AG08395 (cell line): ENCODE measurements at regions not wholly inside any gene's neighbourhood (a gene's known extent, or its start where the extent isn't known, plus 50 kb on each side); places are given as distances from the start of the nearest gene placed in this dataset.

ENCODE experiments used
- DNase-seq: peaks from one replicate; pipeline ENCODE4 v3.0.0; 2012; ENCODE audit warnings: mixed read lengths, low spot score

DNA sequence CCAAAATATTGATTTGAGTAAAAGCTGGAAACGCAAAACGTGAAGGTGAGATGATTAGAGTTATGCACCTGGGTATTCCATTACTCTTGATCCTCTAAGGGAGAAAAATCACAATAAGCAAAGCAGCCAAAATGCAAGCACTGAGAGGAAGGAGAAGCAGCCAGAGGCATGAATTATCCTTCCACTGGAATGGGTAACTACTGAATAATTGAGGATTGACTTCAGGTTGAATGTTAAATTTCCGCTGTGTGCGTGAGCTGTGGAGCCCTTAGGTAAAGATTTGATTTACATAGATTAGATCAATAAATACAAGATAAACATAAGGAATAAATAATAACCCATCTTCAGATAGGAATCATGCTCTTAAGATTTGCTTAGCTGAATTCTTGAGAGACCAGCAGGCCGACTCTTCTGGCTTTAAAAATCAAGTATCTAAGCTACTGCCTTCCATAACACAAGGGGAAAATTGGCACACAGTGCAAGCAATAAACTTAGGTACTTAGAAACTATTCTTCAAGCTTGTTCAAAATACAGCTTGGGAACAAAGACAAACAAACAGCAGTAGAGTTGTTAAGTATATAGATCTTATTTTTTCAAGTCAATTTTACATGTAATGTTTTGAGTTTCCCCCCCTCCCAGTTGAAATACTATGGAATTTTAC is 1459.5 kb downstream of the ZPLD1 start:
- no peak for DNase-seq

DNA sequence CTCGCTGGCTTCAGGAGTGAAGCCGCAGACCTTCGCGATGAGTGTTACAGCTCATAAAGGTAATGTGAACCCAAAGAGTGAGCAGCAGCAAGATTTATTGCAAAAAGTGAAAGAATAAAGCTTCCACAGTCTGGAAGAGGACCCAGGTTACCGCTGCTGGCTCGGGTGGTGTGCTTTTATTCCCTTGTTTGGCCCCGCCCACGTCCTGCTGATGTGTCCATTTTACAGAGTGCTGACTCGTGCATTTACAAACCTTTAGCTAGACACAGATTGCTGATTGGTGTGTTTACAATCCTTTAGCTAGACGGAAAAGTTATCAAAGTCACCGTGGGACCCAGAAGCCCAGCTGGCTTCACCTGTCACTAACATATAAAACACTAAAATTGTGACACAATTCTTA is 1464.5 kb downstream of the ZPLD1 start:
- no peak for DNase-seq

DNA sequence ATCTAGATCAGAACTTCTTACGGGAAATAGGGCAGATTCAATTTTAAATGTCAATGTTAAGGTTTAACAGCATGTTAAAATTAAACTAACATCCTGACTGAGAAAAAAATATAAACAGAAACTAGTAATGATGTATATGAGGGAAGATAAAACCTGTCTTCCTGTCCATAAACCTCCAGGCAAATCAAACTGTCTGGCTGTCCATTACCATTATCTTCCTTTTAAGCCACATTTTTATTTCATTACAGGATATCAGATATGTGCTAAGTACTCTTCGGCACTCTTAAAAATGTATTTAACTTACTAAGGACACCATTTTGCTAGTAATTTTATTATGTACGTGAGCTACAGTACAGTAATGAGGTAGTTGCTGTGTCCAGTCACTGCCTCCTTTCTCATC is 1461.7 kb upstream of the ALCAM start:
- DNase-seq = no peak

- no peak for DNase-seq
Measured at GRCh38 chr3:103906304-103906703, 1460.4 kb upstream of the ALCAM start.

DNA sequence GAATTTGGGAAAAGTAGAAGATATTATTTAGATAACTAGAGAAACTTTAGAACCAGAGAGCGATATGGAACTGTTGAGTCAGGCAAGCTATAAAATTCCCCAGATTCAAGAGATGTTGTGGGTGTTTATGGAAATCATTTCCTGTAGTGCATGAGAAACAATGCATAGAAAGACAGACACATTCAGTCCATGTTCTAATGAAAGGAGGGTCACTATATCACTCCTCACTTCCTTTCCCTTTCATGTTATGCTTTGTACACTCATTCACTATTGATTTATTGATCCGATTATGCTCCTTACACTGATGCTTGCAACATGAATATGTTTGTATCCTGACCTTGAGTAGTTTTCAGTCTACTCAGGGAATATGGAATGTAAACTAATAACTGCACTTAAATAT is 1459.9 kb upstream of the ALCAM start:
- no peak for DNase-seq

DNA sequence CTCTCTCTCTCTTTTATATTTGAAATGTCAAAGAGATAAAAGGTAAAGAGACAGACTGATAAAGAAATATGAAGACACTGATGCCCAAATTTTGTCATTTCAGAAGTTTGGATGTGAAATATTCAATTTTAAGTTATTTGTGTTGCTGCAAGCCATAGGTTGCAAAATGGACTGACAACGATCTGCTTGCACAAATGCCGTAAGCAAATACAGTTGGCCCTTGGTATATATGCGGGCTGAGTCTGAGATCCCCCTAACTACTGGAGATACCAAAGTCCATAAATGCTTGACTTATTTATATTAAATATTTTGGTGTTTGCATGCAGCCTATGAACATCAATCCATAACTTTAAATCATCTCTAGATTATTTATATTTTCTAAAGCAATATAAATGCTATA is 1459.1 kb upstream of the ALCAM start:
- DNase-seq = no peak

GRCh38 chr3:103909395-103909794 is 1457.3 kb upstream of the ALCAM start:
- DNase-seq = no peak

DNA sequence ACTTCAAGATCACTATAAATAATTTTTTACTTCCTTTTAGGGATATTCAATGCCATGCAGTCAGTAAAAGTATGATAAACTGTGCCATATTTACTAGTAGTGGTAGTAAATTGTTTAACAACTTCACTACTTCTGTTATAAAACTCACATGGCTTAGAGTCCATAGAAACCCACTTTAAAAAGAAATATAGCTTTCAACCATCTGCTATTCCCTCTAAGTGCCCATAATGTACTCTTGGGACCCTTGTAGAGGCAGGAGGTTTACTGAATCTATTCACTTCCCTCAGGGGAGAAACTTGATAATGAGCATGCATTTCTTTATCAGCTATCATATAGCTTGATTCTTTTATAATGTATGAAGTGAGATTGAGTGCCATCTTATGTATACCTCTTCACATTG is 1448.4 kb upstream of the ALCAM start:
- no peak for DNase-seq

GRCh38 chr3:103919327-103919726 is 1447.4 kb upstream of the ALCAM start:
- no peak for DNase-seq

DNA sequence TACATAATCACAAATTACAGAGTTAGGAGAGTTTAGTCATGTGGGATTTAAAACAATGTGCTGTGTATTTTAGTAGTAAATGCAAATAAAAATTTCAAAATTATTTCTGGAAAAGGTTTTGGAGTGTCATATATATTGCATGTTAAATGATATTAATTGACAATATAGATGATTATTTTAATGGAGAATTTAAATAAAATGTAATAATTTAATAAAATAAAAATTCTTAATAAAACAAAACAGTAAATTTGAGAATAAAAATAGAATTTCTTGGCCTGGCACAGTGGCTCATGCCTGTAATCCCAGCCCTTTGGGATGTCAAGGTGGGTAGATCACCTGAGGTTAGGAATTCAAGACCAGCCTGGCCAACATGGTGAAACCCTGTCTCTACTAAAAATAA is 1442.8 kb upstream of the ALCAM start:
- no peak for DNase-seq

DNA sequence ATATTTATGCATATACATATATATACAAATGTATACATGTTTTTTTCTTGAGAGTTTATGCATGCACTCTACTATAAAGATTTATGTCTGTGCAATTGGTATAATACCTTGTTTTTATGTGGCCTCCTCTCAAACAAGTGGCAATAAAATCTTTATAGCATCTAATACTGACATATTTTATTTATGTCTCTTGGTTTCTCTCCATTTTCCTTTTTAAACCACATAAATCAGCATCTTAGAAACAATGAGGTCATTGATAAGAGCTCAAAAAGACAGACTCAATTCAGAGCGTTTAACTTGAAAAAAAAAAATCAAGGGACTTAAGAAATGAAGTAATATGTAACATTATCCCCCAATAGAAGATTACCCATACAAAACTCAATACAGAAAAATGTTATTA is 1442.2 kb upstream of the ALCAM start:
- no peak for DNase-seq

GRCh38 chr3:103926936-103927335 is 1439.8 kb upstream of the ALCAM start:
- no peak for DNase-seq

GRCh38 chr3:103927896-103928295 is 1438.8 kb upstream of the ALCAM start:
- DNase-seq = no peak

DNA sequence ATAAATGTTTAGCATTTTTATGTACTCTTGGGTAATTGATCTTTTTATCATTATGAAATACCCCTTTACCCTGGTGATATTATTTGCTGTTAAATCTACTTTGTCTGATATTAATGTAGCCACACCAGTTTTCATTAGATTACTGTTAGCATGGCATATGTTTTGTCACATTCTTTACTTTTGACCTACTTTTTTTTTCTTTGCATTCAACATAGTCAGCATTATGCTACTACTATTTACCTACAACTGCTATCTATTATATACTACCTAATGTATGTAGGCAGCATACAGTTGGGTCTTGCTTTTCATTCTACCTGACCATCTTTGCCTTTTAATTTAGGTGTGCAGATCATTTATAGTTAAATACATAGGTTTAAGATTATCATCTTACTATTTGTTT is 1429.6 kb upstream of the ALCAM start:
- no peak for DNase-seq

- DNase-seq = no peak
Measured at GRCh38 chr3:103947062-103947461, 1419.6 kb upstream of the ALCAM start.

DNA sequence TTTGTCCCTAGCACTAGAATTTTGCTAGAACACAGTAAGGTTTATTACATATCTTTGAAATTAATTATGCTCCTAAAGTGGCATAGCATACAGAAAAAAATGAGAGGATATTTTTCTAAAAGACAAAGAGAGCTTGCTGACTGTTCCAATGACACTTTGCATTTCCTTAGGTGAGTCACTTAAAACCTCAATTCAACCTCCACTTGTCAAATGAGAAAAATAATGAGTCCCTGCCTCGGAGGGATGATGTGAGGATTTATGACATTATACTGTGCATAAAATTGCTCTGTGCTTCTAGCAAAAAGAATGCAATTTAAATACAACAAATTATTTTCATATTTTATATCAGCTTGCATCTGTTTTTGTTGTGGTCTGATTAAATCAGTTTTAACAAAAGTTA is 1417.0 kb upstream of the ALCAM start:
- DNase-seq = no peak

- DNase-seq = no peak
Measured at GRCh38 chr3:103950676-103951075, 1416.0 kb upstream of the ALCAM start.

DNA sequence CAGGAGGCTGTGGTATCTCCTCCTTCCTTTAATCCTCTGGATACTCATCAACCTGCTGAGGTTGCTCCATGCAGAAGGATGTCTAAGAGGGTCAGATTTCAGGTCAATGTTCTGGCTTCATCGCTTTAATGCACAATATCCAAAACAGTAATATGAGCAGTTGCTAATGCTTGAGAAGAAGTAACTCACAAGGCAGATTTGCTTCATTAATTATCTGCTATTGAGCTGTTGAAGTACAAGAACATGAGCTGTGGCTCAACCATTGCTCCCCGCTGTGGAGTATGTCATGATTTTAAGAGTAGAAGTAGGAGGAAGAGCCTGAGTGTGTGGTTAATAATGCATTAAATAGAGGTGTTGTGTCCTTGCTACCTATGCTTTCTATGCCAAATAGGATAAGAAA is 1412.9 kb upstream of the ALCAM start:
- no peak for DNase-seq

- DNase-seq = no peak
Measured at GRCh38 chr3:103960819-103961218, 1405.9 kb upstream of the ALCAM start.

- no peak for DNase-seq
Measured at GRCh38 chr3:103963599-103963998, 1403.1 kb upstream of the ALCAM start.

DNA sequence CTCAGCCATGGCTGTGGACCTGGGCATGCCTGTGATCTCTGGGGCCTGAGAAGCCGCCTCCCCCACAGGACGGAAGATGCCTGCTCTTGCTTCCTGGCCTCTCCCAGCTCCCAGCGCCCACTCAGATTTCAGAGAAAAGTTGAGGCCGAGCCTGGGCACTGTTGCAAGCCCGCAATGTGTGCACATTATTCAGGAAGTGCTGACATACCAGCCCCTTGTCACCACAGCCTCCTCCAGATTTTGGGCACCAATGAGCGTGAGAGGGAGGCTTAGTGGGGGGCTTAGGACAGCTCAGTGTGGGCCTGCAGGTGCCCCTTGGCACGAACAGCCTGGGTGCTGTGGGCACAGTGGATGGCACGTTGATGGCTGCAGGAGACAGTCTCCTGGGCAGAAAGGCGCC is 1400.9 kb upstream of the ALCAM start:
- DNase-seq = no peak

DNA sequence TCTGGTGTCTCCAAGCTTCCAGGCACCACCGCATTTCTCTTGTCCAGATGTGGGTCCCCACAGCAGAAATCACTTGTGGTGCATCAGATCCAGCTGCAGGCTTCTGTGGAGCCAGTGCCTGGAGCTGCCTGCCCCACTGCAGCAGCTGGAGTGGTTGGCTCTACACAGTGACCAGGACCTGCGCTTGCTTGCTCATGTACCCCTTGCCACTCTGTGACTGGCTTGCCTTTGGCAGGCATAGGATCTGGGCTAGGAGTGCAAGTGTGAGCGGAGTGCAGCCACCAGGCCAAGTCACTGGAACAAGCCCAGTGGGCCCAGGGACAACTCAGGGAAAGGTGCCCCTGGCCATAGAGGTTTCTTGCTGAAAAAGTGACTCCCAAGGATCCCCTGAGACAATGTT is 1400.0 kb upstream of the ALCAM start:
- DNase-seq = no peak

GRCh38 chr3:103968131-103968530 is 1398.6 kb upstream of the ALCAM start:
- no peak for DNase-seq

DNA sequence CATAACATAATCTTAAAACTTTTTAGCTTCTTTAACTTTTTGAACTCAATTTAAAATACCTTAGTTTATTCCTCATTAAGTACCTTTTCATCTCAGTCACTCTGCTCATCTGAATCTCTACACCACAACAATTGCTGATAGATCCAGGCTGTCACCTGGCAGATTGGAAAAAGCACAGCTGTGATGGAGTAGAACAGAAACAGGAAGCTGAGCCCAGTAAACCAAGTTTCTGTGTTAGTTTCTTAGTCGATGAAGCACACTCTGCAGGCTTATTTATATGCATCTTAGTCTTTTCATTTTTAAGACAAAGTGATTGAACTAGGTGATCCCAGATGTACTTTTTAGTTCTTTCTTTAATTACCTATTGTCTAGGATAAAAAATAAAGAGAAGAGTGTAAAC is 1398.0 kb upstream of the ALCAM start:
- DNase-seq = no peak

DNA sequence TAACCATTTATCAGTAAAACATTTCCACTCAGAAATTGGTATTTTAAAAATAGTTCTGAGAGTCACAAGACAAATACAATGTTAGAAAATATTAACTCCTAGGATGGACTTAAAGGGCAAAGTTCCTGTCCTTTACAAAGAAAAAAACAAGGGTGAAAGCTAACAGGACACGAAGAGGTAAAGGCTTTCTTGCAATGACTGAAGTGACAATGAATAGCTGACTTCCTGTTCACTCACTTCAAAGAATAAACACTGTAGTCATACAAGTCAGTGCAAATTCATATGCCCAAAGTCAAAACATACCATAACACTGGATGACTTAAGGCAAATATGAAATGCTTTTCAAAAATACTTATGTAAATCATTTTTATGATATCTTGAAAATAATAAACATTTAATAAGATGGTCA is 1389.8 kb upstream of the ALCAM start:
- DNase-seq = no peak
